Thoracic aorta (tissue), 2 donors: ENCODE measurements at regions not wholly inside any gene's neighbourhood (a gene's known extent, or its start where the extent isn't known, plus 50 kb on each side); places are given as distances from the start of the nearest gene placed in this dataset.

Experiments used
- ATAC-seq: fragments of 150-250 bp; one replicate; pipeline ENCODE4 v1.8.0; 2017; ENCODE audit warnings: low read depth; ENCODE audit not compliant: insufficient number of reproducible peaks, low FRiP score
- DNase-seq: peaks from one replicate; pipeline ENCODE4 v3.0.0-alpha.2; 2020; ENCODE audit warnings: low spot score
- H3K27ac ChIP-seq, 2 donors: fragments of 200-600 bp; sonication (generic); 1 replicate in 1 of 2; 2 replicates in 1 of 2; pipeline ENCODE4 v1.5.1; 2016; ENCODE audit warnings: mild to moderate bottlenecking in 2 of 2, moderate library complexity in 2 of 2
- H3K27me3 ChIP-seq: fragments of 200-600 bp; sonication (generic); replicated peaks from 2 replicates; pipeline ENCODE4 v1.6.0; 2016; ENCODE audit warnings: mild to moderate bottlenecking; ENCODE audit not compliant: insufficient read depth
- H3K36me3 ChIP-seq: fragments of 200-600 bp; sonication (generic); one replicate; pipeline ENCODE4 v1.5.1; 2016
- H3K4me1 ChIP-seq, 2 donors: fragments of 200-600 bp; sonication (generic); 1 replicate in 1 of 2; 2 replicates in 1 of 2; pipeline versions ENCODE4 v1.5.1 to v1.6.0; 2016; ENCODE audit warnings: low read depth in 2 of 2, mild to moderate bottlenecking in 1 of 2; ENCODE audit not compliant: control insufficient read depth in 1 of 2
- H3K4me3 ChIP-seq: fragments of 200-600 bp; sonication (generic); 2 replicates; pipeline ENCODE4 v1.5.1; 2016; ENCODE audit warnings: mild to moderate bottlenecking
- H3K9me3 ChIP-seq: fragments of 200-600 bp; sonication (generic); 2 replicates; pipeline ENCODE4 v1.5.1; 2016
- CTCF ChIP-seq: fragments of 200-600 bp; sonication (generic); IDR thresholded peaks from one replicate; pipeline ENCODE4 v1.5.1; 2019; ENCODE audit warnings: antibody characterized with exemption

- Histone ChIP-seq H3K27me3 (no peaks in the 10 kb centered on the region), H3K36me3 (no peaks in the 10 kb centered on the region), H3K4me1 (no peaks in the 10 kb centered on the region), H3K9me3 (no peaks in the 10 kb centered on the region), H3K4me3 (no peak overlapping the region), H3K27ac (no peak overlapping the region)
- ATAC-seq = no peak
- DNase-seq = no peak
- TF ChIP-seq CTCF = no peak
Measured at GRCh38 chr11:123253223-123253622, 58.2 kb upstream of the CLMP start.

GRCh38 chr11:123251657-123252344, 56.8 kb upstream of the CLMP start:
- H3K4me1 ChIP-seq = peaks cover 0 to 3% of the 10 kb centered on the region in 2 donors
- no peak for DNase-seq
- no peak overlapping the region for H3K27ac ChIP-seq

GRCh38 chr11:123250892-123251656, 56.0 kb upstream of the CLMP start:
- Histone ChIP-seq H3K36me3 (no peaks in the 10 kb centered on the region), H3K4me1 (peaks cover 0 to 5% of the 10 kb centered on the region in 2 donors), H3K27ac (no peak overlapping the region), H3K4me3 (no peak overlapping the region), H3K27me3 (no peaks in the 10 kb centered on the region), H3K9me3 (no peaks in the 10 kb centered on the region)
- DNase-seq (no peak), ATAC-seq (no peak)
- no peak for TF ChIP-seq CTCF

More at GRCh38 chr11:123251657-123252344, 56.8 kb upstream of the CLMP start:
- Histone ChIP-seq H3K27me3 (no peaks in the 10 kb centered on the region), H3K36me3 (no peaks in the 10 kb centered on the region), H3K4me3 (no peak overlapping the region), H3K9me3 (no peaks in the 10 kb centered on the region)
- no peak for TF ChIP-seq CTCF
- peak; percentile 8 for ATAC-seq

GRCh38 chr11:123249354-123249753, 54.3 kb upstream of the CLMP start:
- Histone ChIP-seq H3K27me3 (no peaks in the 10 kb centered on the region), H3K9me3 (no peaks in the 10 kb centered on the region), H3K36me3 (no peaks in the 10 kb centered on the region), H3K4me3 (no peak overlapping the region), H3K27ac (no peak overlapping the region), H3K4me1 (peaks cover 0 to 5% of the 10 kb centered on the region in 2 donors)
- no peak for TF ChIP-seq CTCF
- DNase-seq (no peak), ATAC-seq (no peak)

GRCh38 chr11:123247813-123248379, 52.8 kb upstream of the CLMP start:
- no peak for TF ChIP-seq CTCF
- Histone ChIP-seq H3K4me3 (no peak overlapping the region), H3K4me1 (peaks cover 0 to 5% of the 10 kb centered on the region in 2 donors), H3K9me3 (no peaks in the 10 kb centered on the region), H3K27ac (no peak overlapping the region), H3K36me3 (no peaks in the 10 kb centered on the region), H3K27me3 (no peaks in the 10 kb centered on the region)
- ATAC-seq (no peak), DNase-seq (no peak)
